A549 (cell line): ENCODE measurements at regions not wholly inside any gene's neighbourhood (a gene's known extent, or its start where the extent isn't known, plus 50 kb on each side); places are given as distances from the start of the nearest gene placed in this dataset.

Experiments
- ATAC-seq, 2 experiments: fragments of 200-7000 bp in 1 of 2; fragments of >200 bp in 1 of 2; cut with Nextera tagmentation in 1 of 2; cut with Tn5 transposase in 1 of 2; 3 replicates each; pipeline versions ENCODE4 v1.8.0 to v1.9.1; 2018 to 2020; ENCODE audit warnings: mild to moderate bottlenecking in 1 of 2, moderate library complexity in 1 of 2
- CTCF ChIA-PET: fragments of 300-600 bp; sonication (Branson Sonifier 250); formaldehyde crosslinking; extraction: SDS; loops from one replicate; lab custom pipeline; 2021; ENCODE audit warnings: antibody characterized with exemption, inconsistent platforms; lab: Yijun Ruan, JAX
- POLR2A ChIA-PET: fragments of 350-600 bp; formaldehyde crosslinking; extraction: SDS; loops from one replicate; lab custom pipeline; 2021; ENCODE audit warnings: antibody characterized with exemption, inconsistent platforms; lab: Yijun Ruan, JAX
- DNase-seq, 2 experiments: peaks; one replicate each; pipeline versions ENCODE4 v3.0.0 to v3.0.0-alpha.2; 2011 to 2016; ENCODE audit warnings: low read depth in 1 of 2, low spot score in 1 of 2
- FAIRE-seq: peaks from 2 replicates; lab custom pipeline; 2011; peaks lifted over from hg19 to GRCh38; lab: Jason Lieb, UNC
- H3K27ac ChIP-seq, 2 experiments: fragments of >200 bp; sonication (Bioruptor Twin); formaldehyde crosslinking; 3 replicates each; pipeline ENCODE4 v1.5.1; 2016 to 2017
- H3K4me1 ChIP-seq: fragments of >200 bp; sonication (Bioruptor Twin); formaldehyde crosslinking; 3 replicates; pipeline ENCODE4 v1.6.1; 2016
- H3K4me2 ChIP-seq: fragments of >200 bp; sonication (Bioruptor Twin); formaldehyde crosslinking; 3 replicates; pipeline ENCODE4 v1.6.1; 2016
- H3K4me3 ChIP-seq: fragments of >200 bp; sonication (Bioruptor Twin); formaldehyde crosslinking; 3 replicates; pipeline ENCODE4 v1.5.1; 2016
- H3K9me3 ChIP-seq: fragments of >200 bp; sonication (Bioruptor Twin); formaldehyde crosslinking; 3 replicates; pipeline ENCODE4 v1.6.1; 2016
- CHD2 ChIP-seq: fragments of 150-350 bp; IDR thresholded peaks from 2 replicates; pipeline ENCODE4 v1.6.1; 2014; ENCODE audit warnings: low read length; ENCODE audit not compliant: partially characterized antibody
- E2F6 ChIP-seq: IDR thresholded peaks from 2 replicates; pipeline ENCODE4 v1.6.1; 2012; ENCODE audit warnings: low read depth, borderline replicate concordance
- ELK1 ChIP-seq: fragments of 150-350 bp; IDR thresholded peaks from 2 replicates; pipeline ENCODE4 v1.6.1; 2014; ENCODE audit warnings: low read depth, mild to moderate bottlenecking, low read length
- EP300 ChIP-seq, 2 experiments: fragments of >200 bp; sonication (Bioruptor Twin); formaldehyde crosslinking; IDR thresholded peaks; 2 replicates in 1 of 2; 3 replicates in 1 of 2; pipeline ENCODE4 v1.6.1; 2016 to 2017
- FOSL2 ChIP-seq, 2 experiments: fragments of 450-650 bp in 1 of 2; fragments of >200 bp in 1 of 2; sonication (Bioruptor Twin) in 1 of 2; formaldehyde crosslinking; IDR thresholded peaks; 2 replicates each; pipeline versions ENCODE4 v1.5.0 to v1.6.1; 2016 to 2020; ENCODE audit warnings: mild to moderate bottlenecking in 1 of 2, moderate library complexity in 1 of 2
- GATA3 ChIP-seq: IDR thresholded peaks from 2 replicates; pipeline ENCODE4 v1.6.1; 2012; ENCODE audit warnings: borderline replicate concordance
- HMGXB4 ChIP-seq: fragments of 250-450 bp; sonication (Bioruptor Pico); IDR thresholded peaks from 2 replicates; pipeline ENCODE4 v1.5.0; 2021; ENCODE audit warnings: mild to moderate bottlenecking, moderate library complexity, borderline replicate concordance
- HOXA7 ChIP-seq: fragments of 250-450 bp; sonication (Bioruptor Pico); IDR thresholded peaks from 2 replicates; pipeline ENCODE4 v1.5.0; 2020; ENCODE audit warnings: mild to moderate bottlenecking, moderate library complexity
- HOXB5 ChIP-seq: fragments of 250-450 bp; sonication (Bioruptor Pico); IDR thresholded peaks from 2 replicates; pipeline ENCODE4 v1.5.0; 2020; ENCODE audit warnings: mild to moderate bottlenecking, moderate library complexity
- KDM1A ChIP-seq: fragments of 200-600 bp; sonication (generic); IDR thresholded peaks from 2 replicates; pipeline ENCODE4 v1.6.1; 2016; ENCODE audit warnings: low read depth, mild to moderate bottlenecking
- POLR2AphosphoS2 ChIP-seq: conservative IDR thresholded peaks from 2 replicates; pipeline ENCODE4 v1.6.1; 2012; ENCODE audit warnings: low read length, improper control_type of control experiment, inconsistent platforms
- RARB ChIP-seq: fragments of 250-450 bp; sonication (Bioruptor Pico); IDR thresholded peaks from 2 replicates; pipeline ENCODE4 v1.8.0; 2021; ENCODE audit warnings: mild to moderate bottlenecking, moderate library complexity
- REST ChIP-seq: fragments of 200-600 bp; sonication (generic); IDR thresholded peaks from 2 replicates; pipeline ENCODE4 v1.6.1; 2016; ENCODE audit warnings: antibody characterized with exemption, mild to moderate bottlenecking, moderate library complexity
- TFCP2L1 ChIP-seq: fragments of 250-450 bp; sonication (Bioruptor Pico); IDR thresholded peaks from 2 replicates; pipeline ENCODE4 v1.5.0; 2021; ENCODE audit warnings: mild to moderate bottlenecking
- WGBS: methylation state at CpG from one replicate; pipeline ENCODE4 v1.1.6; 2017; ENCODE audit errors: missing lambda C conversion rate; 5-methylcytosine and 5-hydroxymethylcytosine counted together

- no peak for FAIRE-seq
- no peaks in the 10 kb centered on the region for H3K4me1 ChIP-seq
- no peak overlapping the region for H3K4me2 ChIP-seq
- H3K9me3 ChIP-seq: no peaks in the 10 kb centered on the region
- ATAC-seq: no peak
- H3K4me3 ChIP-seq: no peak overlapping the region
- DNase-seq: no peak
- CTCF ChIA-PET: no interaction called here
- 14% methylated on average over 10 of the region's 10 CpGs for WGBS
- TF ChIP-seq GATA3 (no peak), FOSL2 (IDR thresholded peaks at IDR 0.05) (no peak), FOSL2 (CRISPR knock-in tag; IDR thresholded peaks at IDR 0.05) (no peak), TFCP2L1 (CRISPR knock-in tag) (no peak), HMGXB4 (CRISPR knock-in tag) (no peak), REST (no peak), RARB (CRISPR knock-in tag) (no peak), HOXB5 (CRISPR knock-in tag) (no peak)
- H3K27ac ChIP-seq: no peak overlapping the region
- POLR2A ChIA-PET: no interaction called here
These were observed 384.7 kb downstream of the C6orf118 start for GRCh38 chr6:164924674-164925073.

- TF ChIP-seq POLR2AphosphoS2 (no peak), REST (no peak), ELK1 (no peak), FOSL2 (IDR thresholded peaks at IDR 0.05) (no peak), FOSL2 (CRISPR knock-in tag; IDR thresholded peaks at IDR 0.05) (no peak), E2F6 (no peak), CHD2 (no peak), HOXA7 (CRISPR knock-in tag) (no peak), EP300 (IDR thresholded peaks at IDR 0.05) (no peak), KDM1A (no peak)
- TF ChIP-seq, all 56 proteins: peak for 0
- H3K4me3 ChIP-seq: no peak overlapping the region
- CTCF ChIA-PET: no interaction called here
- 0% methylated on average over 1 of the region's 1 CpG for WGBS
- ATAC-seq: no peak
- no peak overlapping the region for H3K27ac ChIP-seq
- no peak for DNase-seq
- no peaks in the 10 kb centered on the region; the same call in 2 of the 3 replicates for H3K9me3 ChIP-seq
- no peaks in the 10 kb centered on the region for H3K4me1 ChIP-seq
- no peak overlapping the region for H3K4me2 ChIP-seq
- no peak for FAIRE-seq
- POLR2A ChIA-PET: no interaction called here
These were observed 392.2 kb downstream of the C6orf118 start for GRCh38 chr6:164917211-164917610.
